ENCODE measurements at regions not wholly inside any gene's neighbourhood (a gene's known extent, or its start where the extent isn't known, plus 50 kb on each side); places are given as distances from the start of the nearest gene placed in this dataset.

GRCh38 chr11:34825670-34826383, 90.4 kb downstream of the APIP start (continued):
- TF ChIP-seq CREB3 (CRISPR knock-in tag; IDR thresholded peaks at IDR 0.05), result no peak
- TF ChIP-seq ZNF362 (CRISPR knock-in tag; IDR thresholded peaks at IDR 0.05; ENCODE audit: borderline replicate concordance), result no peak
- peak; percentile 40; the same call in 1 of the 2 replicates for TF ChIP-seq KDM5B (CRISPR knock-in tag; IDR thresholded peaks at IDR 0.05; ENCODE audit: borderline replicate concordance)
- peak; percentile 39; the same call in 1 of the 2 replicates for TF ChIP-seq IKZF5 (CRISPR knock-in tag; IDR thresholded peaks at IDR 0.05)
- peak; percentile 40; the same call in 1 of the 2 replicates for TF ChIP-seq SP5 (CRISPR knock-in tag; IDR thresholded peaks at IDR 0.05; ENCODE audit: borderline replicate concordance, low read depth)
- TF ChIP-seq ZBTB7B (CRISPR knock-in tag; IDR thresholded peaks at IDR 0.05), result peak; percentile 26; the same call in 1 of the 2 replicates
- peak; percentile 75 for TF ChIP-seq PITX1 (CRISPR knock-in tag; IDR thresholded peaks at IDR 0.05)
- no peak for TF ChIP-seq ZNF275 (CRISPR knock-in tag; IDR thresholded peaks at IDR 0.05; ENCODE audit: borderline replicate concordance)
- TF ChIP-seq TEF (CRISPR knock-in tag; IDR thresholded peaks at IDR 0.05), result no peak
- peak; percentile 95 for TF ChIP-seq ZNF292 (CRISPR knock-in tag; IDR thresholded peaks at IDR 0.05; ENCODE audit: borderline replicate concordance, low read depth)
- peak; percentile 76 for TF ChIP-seq ZMYM3 (CRISPR knock-in tag; IDR thresholded peaks at IDR 0.05)
- peak; percentile 56; the same call in 1 of the 2 replicates for TF ChIP-seq UBTF (CRISPR knock-in tag; IDR thresholded peaks at IDR 0.05)
- no peak for TF ChIP-seq PRMT3 (CRISPR knock-in tag; IDR thresholded peaks at IDR 0.05; ENCODE audit: borderline replicate concordance, low read depth)
- TF ChIP-seq ZNF121 (CRISPR knock-in tag; IDR thresholded peaks at IDR 0.05), result 0 out of 2 replicates have a peak, but pooled peaks have one; percentile 5
- TF ChIP-seq ZNF350 (CRISPR knock-in tag; IDR thresholded peaks at IDR 0.05; ENCODE audit: borderline replicate concordance, low read depth), result peak; percentile 53; the same call in 1 of the 2 replicates
- TF ChIP-seq DR1 (CRISPR knock-in tag; IDR thresholded peaks at IDR 0.05), result peak; percentile 53; the same call in 1 of the 2 replicates
- TF ChIP-seq ZNF331 (CRISPR knock-in tag; IDR thresholded peaks at IDR 0.05), result peak; percentile 54; the same call in 1 of the 2 replicates
- TF ChIP-seq ZNF629 (CRISPR knock-in tag; conservative IDR thresholded peaks at IDR 0.05), result peak; percentile 82
- TF ChIP-seq HNRNPLL (IDR thresholded peaks at IDR 0.05; ENCODE audit: low read depth, low read length, poor library complexity, severe bottlenecking), result peak; percentile 53
- no peak for TF ChIP-seq HES4 (CRISPR knock-in tag; IDR thresholded peaks at IDR 0.05; ENCODE audit: borderline replicate concordance)
- TF ChIP-seq MXD4 (CRISPR knock-in tag; IDR thresholded peaks at IDR 0.05), result no peak
